ENCODE measurements at regions not wholly inside any gene's neighbourhood (a gene's known extent, or its start where the extent isn't known, plus 50 kb on each side); places are given as distances from the start of the nearest gene placed in this dataset.

GRCh38 chr12:124389725-124390441 is 95.0 kb downstream of the RFLNA start:
- TF ChIP-seq CTCF (conservative IDR thresholded peaks at IDR 0.05; ENCODE audit: low read depth, low read length) = no peak
- TF ChIP-seq EZH2 (IDR thresholded peaks at IDR 0.05; ENCODE audit: low read length, unreplicated experiment) = no peak

Measured in PC-3 (cell line).